Fibroblast of villous mesenchyme (primary cell): ENCODE measurements at regions not wholly inside any gene's neighbourhood (a gene's known extent, or its start where the extent isn't known, plus 50 kb on each side); places are given as distances from the start of the nearest gene placed in this dataset.
A peak's percentile ranks its signal among the peaks of the same experiment; 100 is the strongest.

Experiments used
- DNase-seq: peaks from one replicate; pipeline ENCODE4 v3.0.0-alpha.2; 2010; ENCODE audit warnings: low read depth
- H3K4me3 ChIP-seq: 2 replicates; pipeline ENCODE4 v1.5.1; 2011; ENCODE audit warnings: low read depth, mild to moderate bottlenecking, low read length
- TF ChIP-seq, protein P1 (sequence below): IDR thresholded peaks from 2 replicates; pipeline ENCODE4 v1.5.1; 2012; ENCODE audit warnings: low read depth, mild to moderate bottlenecking, low read length; ENCODE audit not compliant: insufficient read depth

DNA sequence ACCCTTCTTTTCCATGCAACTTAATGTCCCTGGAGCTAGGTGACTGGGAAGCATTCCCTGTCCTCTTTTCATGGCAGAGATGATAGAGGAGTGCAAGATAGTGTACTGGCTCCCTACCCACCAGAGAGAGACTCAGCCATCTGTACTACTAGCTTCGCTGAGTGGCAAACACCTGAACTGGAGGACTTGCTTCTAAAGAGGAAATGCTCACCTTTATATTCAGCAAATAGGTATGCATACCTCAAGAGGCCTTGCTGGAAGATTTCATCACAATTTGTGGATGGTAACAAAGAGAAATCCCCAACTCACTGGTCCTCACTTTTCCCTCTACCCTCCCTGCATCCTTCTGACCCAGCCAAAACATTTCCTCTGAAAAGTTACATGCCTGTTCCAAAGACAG, 124.1 kb downstream of the FOXA2 start:
- DNase-seq: no peak
- TF ChIP-seq, protein P1, sequence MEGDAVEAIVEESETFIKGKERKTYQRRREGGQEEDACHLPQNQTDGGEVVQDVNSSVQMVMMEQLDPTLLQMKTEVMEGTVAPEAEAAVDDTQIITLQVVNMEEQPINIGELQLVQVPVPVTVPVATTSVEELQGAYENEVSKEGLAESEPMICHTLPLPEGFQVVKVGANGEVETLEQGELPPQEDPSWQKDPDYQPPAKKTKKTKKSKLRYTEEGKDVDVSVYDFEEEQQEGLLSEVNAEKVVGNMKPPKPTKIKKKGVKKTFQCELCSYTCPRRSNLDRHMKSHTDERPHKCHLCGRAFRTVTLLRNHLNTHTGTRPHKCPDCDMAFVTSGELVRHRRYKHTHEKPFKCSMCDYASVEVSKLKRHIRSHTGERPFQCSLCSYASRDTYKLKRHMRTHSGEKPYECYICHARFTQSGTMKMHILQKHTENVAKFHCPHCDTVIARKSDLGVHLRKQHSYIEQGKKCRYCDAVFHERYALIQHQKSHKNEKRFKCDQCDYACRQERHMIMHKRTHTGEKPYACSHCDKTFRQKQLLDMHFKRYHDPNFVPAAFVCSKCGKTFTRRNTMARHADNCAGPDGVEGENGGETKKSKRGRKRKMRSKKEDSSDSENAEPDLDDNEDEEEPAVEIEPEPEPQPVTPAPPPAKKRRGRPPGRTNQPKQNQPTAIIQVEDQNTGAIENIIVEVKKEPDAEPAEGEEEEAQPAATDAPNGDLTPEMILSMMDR: no peak
- H3K4me3 ChIP-seq: no peak overlapping the region

DNA sequence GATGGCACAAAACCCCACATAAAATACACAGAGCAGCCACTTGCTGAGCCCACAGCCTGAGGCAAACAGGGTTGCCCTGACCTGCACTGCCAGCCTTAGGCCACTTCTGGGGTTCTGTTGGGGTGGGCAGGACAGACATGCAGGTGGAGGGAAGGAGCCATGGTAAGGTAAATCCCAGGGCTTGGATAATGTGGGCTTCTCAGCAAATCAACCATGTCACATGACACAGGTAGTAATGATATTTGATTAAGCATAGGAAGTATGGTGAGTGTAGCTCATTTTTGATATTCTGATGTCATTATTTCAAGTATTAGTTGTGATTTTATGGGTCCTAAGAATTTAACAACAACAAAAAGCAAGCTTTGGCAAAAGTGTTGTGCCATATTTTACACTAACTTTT, 124.6 kb downstream of the FOXA2 start:
- H3K4me3 ChIP-seq: no peak overlapping the region
- TF ChIP-seq, protein P1: no peak
- no peak for DNase-seq

DNA sequence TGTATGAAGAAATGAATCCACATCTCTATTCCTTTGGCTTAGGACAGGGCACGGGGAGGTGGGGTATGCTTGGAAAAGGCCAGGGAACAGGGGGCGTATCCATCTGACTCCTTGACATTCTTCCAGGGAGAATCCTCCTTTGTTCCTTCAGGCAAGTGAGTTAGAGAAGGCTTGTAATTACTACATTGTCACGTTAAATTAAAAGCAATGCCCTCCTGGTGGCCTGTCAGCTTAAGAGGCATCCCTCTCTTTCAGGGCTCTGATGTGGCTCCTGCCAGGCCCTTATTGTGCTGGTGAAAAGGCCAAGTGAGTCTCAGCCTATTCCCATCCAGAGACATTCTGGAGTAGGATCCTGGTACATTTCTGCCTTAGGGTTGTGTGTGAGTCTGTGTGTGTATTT, 128.3 kb downstream of the FOXA2 start:
- TF ChIP-seq, protein P1: no peak
- DNase-seq: no peak
- no peak overlapping the region for H3K4me3 ChIP-seq

DNA sequence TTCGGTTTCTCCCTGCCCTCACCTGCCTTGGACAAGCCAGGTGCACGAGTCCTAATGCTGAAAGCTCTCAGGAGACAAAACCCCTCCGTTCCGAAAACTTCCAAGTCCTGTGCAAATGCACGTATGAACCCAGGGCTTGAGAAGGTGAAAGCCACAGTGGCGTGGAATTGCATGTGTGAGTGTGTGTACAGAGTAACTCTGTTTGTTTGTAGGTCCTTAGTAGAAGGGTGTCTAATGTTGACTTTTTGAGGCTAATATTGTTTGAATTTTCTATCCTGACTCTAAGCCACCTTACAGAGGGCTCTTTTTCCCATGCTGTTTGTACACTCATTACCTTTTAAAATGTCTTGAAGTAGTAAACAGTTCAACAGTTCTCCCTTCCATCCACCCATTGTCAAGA, 129.1 kb downstream of the FOXA2 start:
- DNase-seq: no peak
- H3K4me3 ChIP-seq: no peak overlapping the region
- TF ChIP-seq, protein P1: no peak

DNA sequence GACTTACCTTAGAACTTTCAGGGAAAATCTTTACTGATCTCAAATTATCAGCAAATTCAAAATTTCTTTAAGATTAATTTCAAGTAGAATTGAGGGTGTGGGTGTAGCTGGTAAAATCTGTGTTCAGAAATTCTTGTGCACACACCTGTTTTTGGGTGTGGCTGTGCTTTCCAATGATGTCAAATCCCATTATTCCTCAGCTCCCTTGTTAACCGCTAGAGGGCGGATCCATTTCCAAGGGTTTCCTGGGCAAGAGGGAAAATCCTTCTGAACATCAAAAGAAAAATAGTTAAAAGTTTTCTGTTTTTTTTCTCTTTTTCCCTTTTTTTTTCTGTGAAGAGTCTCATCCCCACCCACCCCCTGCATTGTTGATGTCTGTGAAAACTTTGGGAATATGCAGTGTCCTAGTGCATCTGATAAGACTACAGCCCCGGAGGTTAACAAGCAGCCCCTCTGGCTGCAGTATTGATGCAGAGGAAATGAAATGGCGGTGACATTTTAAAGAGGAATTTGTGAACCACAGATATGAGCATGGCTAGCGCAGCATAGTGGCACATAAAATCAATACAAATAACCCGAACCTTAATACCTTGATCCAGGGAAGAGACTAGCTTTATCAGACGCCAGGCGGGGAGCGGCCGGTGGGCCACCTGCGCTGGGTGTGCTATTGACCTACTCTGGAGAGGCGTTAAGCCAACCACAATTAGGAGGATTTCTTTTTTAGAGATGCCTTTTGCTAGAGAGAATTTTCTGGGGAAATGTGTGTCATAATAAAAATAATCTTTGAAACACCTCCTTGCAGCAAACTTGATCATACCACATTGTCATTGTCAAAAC, 130.9 kb downstream of the FOXA2 start:
- no peak overlapping the region for H3K4me3 ChIP-seq
- TF ChIP-seq, protein P1: peak; percentile 69
- peak; percentile 21 for DNase-seq

DNA sequence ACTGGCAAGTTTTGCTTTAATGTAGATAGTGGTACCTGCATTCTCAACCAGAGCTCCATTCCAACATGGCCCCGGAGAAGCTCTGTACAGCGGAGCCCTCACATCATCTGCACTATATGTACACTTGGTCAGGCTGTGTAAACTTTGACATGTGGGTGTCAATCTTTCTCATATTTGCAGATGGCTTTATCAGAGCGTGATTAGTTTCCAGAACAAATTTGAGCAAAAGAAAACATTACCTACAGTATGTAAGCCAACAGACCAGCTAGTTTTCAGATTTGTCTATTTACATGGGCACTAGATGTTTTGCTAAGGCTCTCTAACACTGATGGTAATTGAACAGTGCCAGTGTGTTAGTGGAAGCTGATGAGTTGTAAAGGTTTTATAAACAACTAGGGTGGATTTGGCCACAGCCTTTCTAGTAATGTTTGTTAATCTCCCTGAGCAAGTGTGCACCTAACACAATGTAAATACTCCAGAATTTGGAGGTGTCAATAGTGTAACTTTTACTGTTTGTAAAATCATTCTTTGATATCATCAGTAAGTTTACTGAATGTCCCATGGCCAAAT, 131.8 kb downstream of the FOXA2 start:
- TF ChIP-seq, protein P1: no peak
- no peak for DNase-seq
- H3K4me3 ChIP-seq: no peak overlapping the region
